Lung (tissue), 11 donors: ENCODE measurements at regions not wholly inside any gene's neighbourhood (a gene's known extent, or its start where the extent isn't known, plus 50 kb on each side); places are given as distances from the start of the nearest gene placed in this dataset.
A peak's percentile ranks its signal among the peaks of the same experiment; 100 is the strongest.

ENCODE experiments used
- ATAC-seq: fragments of 200-7000 bp; cut with Tn5 transposase; one replicate; pipeline ENCODE4 v1.9.1; 2020; ENCODE audit warnings: moderate number of reproducible peaks; ENCODE audit not compliant: insufficient read depth, low FRiP score
- DNase-seq, 3 donors: peaks; one replicate each; pipeline ENCODE4 v3.0.0-alpha.2; 2013 to 2017
- H3K27ac ChIP-seq, 2 donors: one replicate each; pipeline ENCODE4 v1.5.1; 2013; ENCODE audit warnings: mild to moderate bottlenecking in 2 of 2, moderate library complexity in 2 of 2, control low read depth in 1 of 2, inconsistent platforms in 1 of 2, low read depth in 1 of 2, low read length in 1 of 2
- H3K27me3 ChIP-seq, 3 donors: one replicate each; pipeline ENCODE4 v1.5.1; 2013; ENCODE audit warnings: low read length in 2 of 3; ENCODE audit not compliant: control insufficient read depth in 3 of 3, insufficient read depth in 3 of 3
- H3K36me3 ChIP-seq, 4 donors: one replicate each; pipeline ENCODE4 v1.5.1; 2013; ENCODE audit warnings: low read length in 4 of 4, mild to moderate bottlenecking in 1 of 4, moderate library complexity in 1 of 4; ENCODE audit not compliant: control insufficient read depth in 4 of 4, insufficient read depth in 4 of 4
- H3K4me1 ChIP-seq, 5 donors: one replicate each; pipeline ENCODE4 v1.5.1; 2013; ENCODE audit warnings: low read length in 5 of 5, mild to moderate bottlenecking in 2 of 5, moderate library complexity in 1 of 5; ENCODE audit not compliant: control insufficient read depth in 5 of 5, insufficient read depth in 5 of 5
- H3K4me3 ChIP-seq: one replicate; pipeline ENCODE4 v1.5.1; 2013; ENCODE audit warnings: mild to moderate bottlenecking, control low read depth, moderate library complexity
- H3K9ac ChIP-seq, 2 donors: one replicate each; pipeline ENCODE4 v1.5.1; 2013; ENCODE audit warnings: low read length in 2 of 2, control low read depth in 1 of 2; ENCODE audit not compliant: insufficient read depth in 1 of 2
- H3K9me3 ChIP-seq, 4 donors: one replicate each; pipeline ENCODE4 v1.5.1; 2013; ENCODE audit warnings: low read length in 3 of 4, mild to moderate bottlenecking in 1 of 4, moderate library complexity in 1 of 4; ENCODE audit not compliant: control insufficient read depth in 4 of 4, insufficient read depth in 3 of 4
- CTCF ChIP-seq: IDR thresholded peaks from 2 replicates; pipeline ENCODE4 v1.5.1; 2012; ENCODE audit warnings: mild to moderate bottlenecking; ENCODE audit errors: control extremely low read depth, extremely low read depth
- WGBS, 2 donors: extraction: QIAGEN DNeasy Blood & Tissue Kit; methylation state at CpG; one replicate each; pipeline ENCODE4 v1.1.7; 2013; 5-methylcytosine and 5-hydroxymethylcytosine counted together
- donor health status: control.
- donor health status: control.
- donor health status: Bipolar disorder and iron deficiency.
- donor health status: healthy.
- donor health status: DM: yes; HTN: yes; CAD: no.

- Histone ChIP-seq H3K4me3 (no peak overlapping the region), H3K4me1 (peaks cover 0 to 12% (median 0%) of the 10 kb centered on the region in 5 donors), H3K36me3 (no peaks in the 10 kb centered on the region), H3K27ac (no peak overlapping the region), H3K9ac (no peak overlapping the region), H3K27me3 (no peaks in the 10 kb centered on the region), H3K9me3 (no peaks in the 10 kb centered on the region)
- DNase-seq = no peak
- ATAC-seq = no peak
- TF ChIP-seq CTCF = no peak
- WGBS, 2 donors = 96% methylated on average over 1 of the region's 1 CpG
Measured at GRCh38 chr2:18194161-18194560, 315.7 kb downstream of the KCNS3 start.

GRCh38 chr2:18186816-18187613, 308.5 kb downstream of the KCNS3 start:
- WGBS, 2 donors = 45 to 46% methylated on average over 2 of the region's 2 CpGs
- H3K9me3 ChIP-seq = no peaks in the 10 kb centered on the region
- no peak overlapping the region for H3K4me3 ChIP-seq
- H3K4me1 ChIP-seq = peaks cover 0 to 48% (median 19%) of the 10 kb centered on the region in 5 donors
- H3K36me3 ChIP-seq = no peaks in the 10 kb centered on the region
- H3K27me3 ChIP-seq = no peaks in the 10 kb centered on the region
- ATAC-seq (no peak), DNase-seq (peak in 2 of 3 donors; percentile 79 to 80)
- no peak overlapping the region for H3K27ac ChIP-seq
- no peak for TF ChIP-seq CTCF
- H3K9ac ChIP-seq = no peak overlapping the region

- no peaks in the 10 kb centered on the region for H3K36me3 ChIP-seq
- H3K27me3 ChIP-seq = no peaks in the 10 kb centered on the region
- DNase-seq = no peak
- no peak overlapping the region for H3K4me3 ChIP-seq
- H3K9me3 ChIP-seq = no peaks in the 10 kb centered on the region
- no peak for ATAC-seq
- no peak overlapping the region for H3K27ac ChIP-seq
- no peak overlapping the region for H3K9ac ChIP-seq
- 79 to 81% methylated on average over 2 of the region's 2 CpGs for WGBS, 2 donors
- no peak for TF ChIP-seq CTCF
- H3K4me1 ChIP-seq = peaks cover 0 to 47% (median 13%) of the 10 kb centered on the region in 5 donors
Measured at GRCh38 chr2:18182861-18183260, 304.4 kb downstream of the KCNS3 start.
